Upper lobe of left lung (tissue), 6 donors: ENCODE measurements at regions not wholly inside any gene's neighbourhood (a gene's known extent, or its start where the extent isn't known, plus 50 kb on each side); places are given as distances from the start of the nearest gene placed in this dataset.

ENCODE experiments used
- ATAC-seq, 2 donors: fragments of 200-7000 bp; cut with Tn5 transposase; one replicate each; pipeline ENCODE4 v1.9.1; 2022; ENCODE audit warnings: mild to moderate bottlenecking in 2 of 2, moderate library complexity in 2 of 2; ENCODE audit not compliant: low FRiP score in 2 of 2
- DNase-seq, 2 donors: peaks; one replicate each; pipeline ENCODE4 v3.0.0-alpha.2; 2019 to 2020
- H3K27ac ChIP-seq, 4 donors: fragments of 200-600 bp; sonication (generic); one replicate each; pipeline ENCODE4 v1.5.1; 2016 to 2019
- H3K27me3 ChIP-seq, 4 donors: fragments of 200-600 bp; sonication (generic); one replicate each; pipeline ENCODE4 v1.5.1; 2017 to 2019
- H3K36me3 ChIP-seq, 4 donors: fragments of 200-600 bp; sonication (generic); one replicate each; pipeline ENCODE4 v1.5.1; 2016 to 2019
- H3K4me1 ChIP-seq, 4 donors: fragments of 200-600 bp; sonication (generic); one replicate each; pipeline ENCODE4 v1.5.1; 2018 to 2019
- H3K4me3 ChIP-seq, 4 donors: fragments of 200-600 bp; sonication (generic); one replicate each; pipeline ENCODE4 v1.5.1; 2017 to 2019; ENCODE audit warnings: mild to moderate bottlenecking in 2 of 4, moderate library complexity in 1 of 4
- H3K9me3 ChIP-seq, 4 donors: fragments of 200-600 bp; sonication (generic); one replicate each; pipeline ENCODE4 v1.5.1; 2018 to 2019
- CTCF ChIP-seq, 6 experiments: fragments of 450-650 bp in 4 of 6; fragments of 200-600 bp in 2 of 6; sonication (generic) in 2 of 6; IDR thresholded peaks; one replicate each; pipeline ENCODE4 v1.5.1; 2016 to 2019; ENCODE audit warnings: antibody characterized with exemption in 6 of 6
- EP300 ChIP-seq, 4 donors: sonication (generic); formaldehyde crosslinking; IDR thresholded peaks; one replicate each; pipeline ENCODE4 v1.5.1; 2017; ENCODE audit warnings: antibody characterized with exemption in 4 of 4, control low read depth in 2 of 4
- POLR2A ChIP-seq, 4 donors: fragments of 450-650 bp; IDR thresholded peaks; one replicate each; pipeline ENCODE4 v1.5.1; 2016 to 2017; ENCODE audit warnings: antibody characterized with exemption in 4 of 4, mild to moderate bottlenecking in 2 of 4
- POLR2AphosphoS5 ChIP-seq, 2 donors: sonication (generic); formaldehyde crosslinking; IDR thresholded peaks; one replicate each; pipeline ENCODE4 v1.5.1; 2017; ENCODE audit warnings: antibody characterized with exemption in 2 of 2
- WGBS, 2 donors: methylation state at CpG; one replicate each; pipeline ENCODE4 v1.1.5; 2017 to 2018; 5-methylcytosine and 5-hydroxymethylcytosine counted together
- donor health status: DM: no; HTN: no; CAD: no; lungs with moderate emphysema.
- donor health status: DM: no; HTN: yes; CAD: no; lungs with severe emphysema.

GRCh38 chr1:203571661-203572060, 55.0 kb upstream of the ATP2B4 start:
- TF ChIP-seq EP300 (IDR thresholded peaks at IDR 0.05): no peak
- TF ChIP-seq POLR2AphosphoS5 (IDR thresholded peaks at IDR 0.05): no peak
- TF ChIP-seq POLR2A (IDR thresholded peaks at IDR 0.05): no peak
- Histone ChIP-seq H3K4me3 (no peak overlapping the region), H3K27me3 (no peaks in the 10 kb centered on the region), H3K9me3 (no peaks in the 10 kb centered on the region), H3K4me1 (no peaks in the 10 kb centered on the region), H3K27ac (no peak overlapping the region), H3K36me3 (no peaks in the 10 kb centered on the region)
- DNase-seq: no peak
- WGBS, 2 donors: 86 to 88% methylated on average over 8 of the region's 8 CpGs
- ATAC-seq: no peak

GRCh38 chr1:203572134-203572625, 54.5 kb upstream of the ATP2B4 start:
- no peaks in the 10 kb centered on the region for H3K36me3 ChIP-seq
- DNase-seq (peak in 1 of 2 donors; percentile 55), ATAC-seq (no peak)
- TF ChIP-seq CTCF (IDR thresholded peaks at IDR 0.05) (no peak), POLR2AphosphoS5 (IDR thresholded peaks at IDR 0.05) (no peak), EP300 (IDR thresholded peaks at IDR 0.05) (no peak), POLR2A (IDR thresholded peaks at IDR 0.05) (no peak)
- no peak overlapping the region for H3K27ac ChIP-seq
- no peaks in the 10 kb centered on the region for H3K9me3 ChIP-seq
- no peaks in the 10 kb centered on the region for H3K4me1 ChIP-seq
- no peak overlapping the region for H3K4me3 ChIP-seq
- no peaks in the 10 kb centered on the region for H3K27me3 ChIP-seq
- WGBS, 2 donors: 72 to 74% methylated on average over 10 of the region's 10 CpGs

GRCh38 chr1:203573730-203574129, 52.9 kb upstream of the ATP2B4 start:
- Histone ChIP-seq H3K36me3 (no peaks in the 10 kb centered on the region), H3K27me3 (no peaks in the 10 kb centered on the region), H3K4me1 (no peaks in the 10 kb centered on the region), H3K27ac (no peak overlapping the region), H3K4me3 (no peak overlapping the region), H3K9me3 (no peaks in the 10 kb centered on the region)
- TF ChIP-seq POLR2AphosphoS5 (IDR thresholded peaks at IDR 0.05) (no peak), EP300 (IDR thresholded peaks at IDR 0.05) (no peak), POLR2A (IDR thresholded peaks at IDR 0.05) (no peak), CTCF (IDR thresholded peaks at IDR 0.05) (no peak)
- ATAC-seq: no peak
- WGBS, 2 donors: 91% methylated on average over 7 of the region's 7 CpGs
- no peak for DNase-seq
